HG02885 (cell line): ENCODE measurements at regions not wholly inside any gene's neighbourhood (a gene's known extent, or its start where the extent isn't known, plus 50 kb on each side); places are given as distances from the start of the nearest gene placed in this dataset.

ENCODE experiments used
- ATAC-seq: cut with Tn5 transposase; IDR thresholded peaks from one replicate; pipeline ENCODE4 v1.9.1; 2021; ENCODE audit warnings: mild to moderate bottlenecking; ENCODE audit not compliant: unreplicated experiment, poor library complexity

- ATAC-seq = peak; percentile 93
Measured at GRCh38 chr13:52565324-52565723, 76.9 kb upstream of the HNRNPA1L2 start.

GRCh38 chr13:52569904-52570602 is 72.2 kb upstream of the HNRNPA1L2 start:
- peak; percentile 76 for ATAC-seq

- ATAC-seq = peak; percentile 57
Measured at GRCh38 chr13:52571163-52571562, 71.1 kb upstream of the HNRNPA1L2 start.

- ATAC-seq = peak; percentile 94
Measured at GRCh38 chr13:52582962-52583361, 59.3 kb upstream of the HNRNPA1L2 start.
